HepG2 (cell line): ENCODE measurements at regions not wholly inside any gene's neighbourhood (a gene's known extent, or its start where the extent isn't known, plus 50 kb on each side); places are given as distances from the start of the nearest gene placed in this dataset.

Source experiments
- CTCF ChIP-seq: sonication (generic); formaldehyde crosslinking; IDR thresholded peaks from 2 replicates; pipeline ENCODE4 v1.5.0; 2020; ENCODE audit warnings: mild to moderate bottlenecking, missing genetic modification reagents, moderate library complexity
- FOSL2 ChIP-seq: sonication (generic); formaldehyde crosslinking; IDR thresholded peaks from 2 replicates; pipeline ENCODE4 v1.4.0; 2020; ENCODE audit warnings: missing genetic modification reagents
- GATAD2A ChIP-seq: IDR thresholded peaks from 2 replicates; pipeline ENCODE4 v1.6.1; 2016
- KMT2B ChIP-seq: IDR thresholded peaks from 2 replicates; pipeline ENCODE4 v1.6.1; 2016; ENCODE audit warnings: missing genetic modification reagents, missing compliant biosample characterization
- NKX3-1 ChIP-seq: sonication (generic); formaldehyde crosslinking; IDR thresholded peaks from 2 replicates; pipeline ENCODE4 v1.5.0; 2020; ENCODE audit warnings: missing genetic modification reagents
- RBAK ChIP-seq: sonication (generic); formaldehyde crosslinking; IDR thresholded peaks from 2 replicates; pipeline ENCODE4 v1.5.1; 2020; ENCODE audit warnings: mild to moderate bottlenecking, missing genetic modification reagents
- RBFOX2 ChIP-seq: fragments of 200-400 bp; formaldehyde crosslinking; IDR thresholded peaks from 2 replicates; pipeline ENCODE4 v1.6.1; 2017; ENCODE audit warnings: low read depth, mild to moderate bottlenecking, low read length
- SKI ChIP-seq: fragments of 450-650 bp; IDR thresholded peaks from one replicate; pipeline ENCODE4 v1.6.1; 2018; ENCODE audit warnings: mild to moderate bottlenecking; ENCODE audit not compliant: partially characterized antibody
- TEAD2 ChIP-seq: sonication (generic); formaldehyde crosslinking; IDR thresholded peaks from 2 replicates; pipeline ENCODE4 v1.9.0; 2021; ENCODE audit warnings: missing genetic modification reagents
- TF ChIP-seq, protein P1 (sequence below): IDR thresholded peaks from 2 replicates; pipeline ENCODE4 v1.6.1; 2016; ENCODE audit warnings: missing compliant biosample characterization, missing genetic modification reagents, borderline replicate concordance
- TF ChIP-seq, protein P2 (sequence below): sonication (generic); formaldehyde crosslinking; IDR thresholded peaks from 2 replicates; pipeline ENCODE4 v1.5.0; 2020; ENCODE audit warnings: missing genetic modification reagents, mild to moderate bottlenecking, borderline replicate concordance
- TF ChIP-seq, protein P3 (sequence below): IDR thresholded peaks from 2 replicates; pipeline ENCODE4 v1.6.1; 2012; ENCODE audit warnings: inconsistent platforms

- TF ChIP-seq, protein P1, sequence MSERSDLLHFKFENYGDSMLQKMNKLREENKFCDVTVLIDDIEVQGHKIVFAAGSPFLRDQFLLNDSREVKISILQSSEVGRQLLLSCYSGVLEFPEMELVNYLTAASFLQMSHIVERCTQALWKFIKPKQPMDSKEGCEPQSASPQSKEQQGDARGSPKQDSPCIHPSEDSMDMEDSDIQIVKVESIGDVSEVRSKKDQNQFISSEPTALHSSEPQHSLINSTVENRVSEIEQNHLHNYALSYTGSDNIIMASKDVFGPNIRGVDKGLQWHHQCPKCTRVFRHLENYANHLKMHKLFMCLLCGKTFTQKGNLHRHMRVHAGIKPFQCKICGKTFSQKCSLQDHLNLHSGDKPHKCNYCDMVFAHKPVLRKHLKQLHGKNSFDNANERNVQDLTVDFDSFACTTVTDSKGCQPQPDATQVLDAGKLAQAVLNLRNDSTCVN = no peak
- TF ChIP-seq, protein P2, sequence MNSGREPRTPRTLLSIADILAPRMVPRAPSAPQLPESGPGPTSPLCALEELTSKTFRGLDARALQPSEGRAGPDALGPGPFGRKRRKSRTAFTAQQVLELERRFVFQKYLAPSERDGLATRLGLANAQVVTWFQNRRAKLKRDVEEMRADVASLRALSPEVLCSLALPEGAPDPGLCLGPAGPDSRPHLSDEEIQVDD (CRISPR knock-in tag) = no peak
- TF ChIP-seq SKI (no peak), TEAD2 (CRISPR knock-in tag) (no peak), RBAK (no peak), KMT2B (CRISPR knock-in tag) (no peak), CTCF (no peak), FOSL2 (CRISPR knock-in tag) (no peak), NKX3-1 (CRISPR knock-in tag) (no peak), RBFOX2 (no peak), GATAD2A (CRISPR knock-in tag) (no peak)
- TF ChIP-seq, protein P3, sequence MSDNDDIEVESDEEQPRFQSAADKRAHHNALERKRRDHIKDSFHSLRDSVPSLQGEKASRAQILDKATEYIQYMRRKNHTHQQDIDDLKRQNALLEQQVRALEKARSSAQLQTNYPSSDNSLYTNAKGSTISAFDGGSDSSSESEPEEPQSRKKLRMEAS = no peak
These were observed 128.7 kb upstream of the BMP4 start for GRCh38 chr14:54085232-54085761.
